GM18907 (cell line): ENCODE measurements at regions not wholly inside any gene's neighbourhood (a gene's known extent, or its start where the extent isn't known, plus 50 kb on each side); places are given as distances from the start of the nearest gene placed in this dataset.
"Not testable (repeated sequence)": the region's sequence is repeated elsewhere in the genome, so short reads cannot be mapped to it uniquely, and the experiment has no call there.

ENCODE experiments used
- ATAC-seq: cut with Tn5 transposase; IDR thresholded peaks from one replicate; pipeline ENCODE4 v1.9.1; 2021; ENCODE audit warnings: mild to moderate bottlenecking, moderate library complexity; ENCODE audit not compliant: unreplicated experiment

- ATAC-seq, result no peak
These were observed 899.2 kb upstream of the API5 start for GRCh38 chr11:42412590-42412989.

DNA sequence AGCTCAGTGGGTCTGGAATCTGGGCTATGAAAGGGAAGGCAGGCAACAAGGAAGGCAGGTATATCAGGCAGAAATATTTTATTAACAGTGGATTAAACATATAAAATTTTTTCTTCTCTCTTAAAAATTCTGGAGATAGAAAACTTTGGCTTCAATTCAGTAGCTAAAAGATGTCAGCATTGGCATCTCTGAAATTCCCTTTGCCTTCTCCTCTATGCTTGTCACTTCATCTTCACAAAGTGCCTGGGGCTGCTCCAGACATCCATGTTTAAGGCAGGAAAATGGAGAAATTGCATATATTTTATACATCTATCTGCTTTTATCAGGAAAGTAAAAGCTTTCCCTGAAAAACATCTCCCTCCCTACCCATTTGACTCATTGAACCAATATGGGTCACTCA, 894.1 kb upstream of the API5 start:
- ATAC-seq, result no peak

DNA sequence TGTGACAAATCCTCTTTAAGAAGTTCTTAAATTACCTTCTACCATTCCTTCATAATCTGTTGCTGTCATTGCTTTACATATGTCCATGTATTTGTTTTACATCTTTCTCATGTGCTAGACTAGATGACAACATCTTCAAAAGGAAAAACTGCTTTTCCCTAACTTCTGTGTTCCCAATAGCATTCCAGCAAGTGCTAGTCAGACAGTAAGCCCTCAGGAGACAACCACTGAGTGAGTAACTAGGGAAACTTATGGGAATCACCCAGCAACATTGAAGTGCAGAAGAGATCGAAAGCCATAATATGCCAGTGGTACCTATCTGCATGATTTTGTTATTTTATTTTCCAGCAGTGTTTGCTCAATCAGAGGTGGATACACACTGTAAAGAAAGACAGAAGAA, 889.7 kb upstream of the API5 start:
- ATAC-seq, result no peak

GRCh38 chr11:42434911-42435310, 876.9 kb upstream of the API5 start:
- ATAC-seq, result not testable (repeated sequence)

DNA sequence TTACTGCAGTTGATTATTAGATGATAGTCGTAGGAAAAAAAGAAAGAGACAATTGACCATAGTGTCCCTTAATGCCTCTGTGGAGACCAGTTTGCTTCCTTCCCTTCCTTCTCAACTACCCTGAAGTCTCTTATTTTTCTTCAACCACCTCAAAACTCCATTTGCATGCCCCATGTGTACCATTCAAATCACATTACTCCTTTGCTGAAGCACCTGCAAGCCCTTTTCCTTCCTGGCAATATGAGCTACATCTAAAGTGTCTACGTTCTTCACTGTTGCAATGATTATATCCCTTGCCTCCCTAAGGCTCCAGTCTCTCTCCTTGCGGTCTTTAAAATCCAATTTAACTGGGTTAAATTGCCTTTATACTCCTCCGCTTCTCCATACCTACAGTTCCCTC, 867.4 kb upstream of the API5 start:
- no peak for ATAC-seq

DNA sequence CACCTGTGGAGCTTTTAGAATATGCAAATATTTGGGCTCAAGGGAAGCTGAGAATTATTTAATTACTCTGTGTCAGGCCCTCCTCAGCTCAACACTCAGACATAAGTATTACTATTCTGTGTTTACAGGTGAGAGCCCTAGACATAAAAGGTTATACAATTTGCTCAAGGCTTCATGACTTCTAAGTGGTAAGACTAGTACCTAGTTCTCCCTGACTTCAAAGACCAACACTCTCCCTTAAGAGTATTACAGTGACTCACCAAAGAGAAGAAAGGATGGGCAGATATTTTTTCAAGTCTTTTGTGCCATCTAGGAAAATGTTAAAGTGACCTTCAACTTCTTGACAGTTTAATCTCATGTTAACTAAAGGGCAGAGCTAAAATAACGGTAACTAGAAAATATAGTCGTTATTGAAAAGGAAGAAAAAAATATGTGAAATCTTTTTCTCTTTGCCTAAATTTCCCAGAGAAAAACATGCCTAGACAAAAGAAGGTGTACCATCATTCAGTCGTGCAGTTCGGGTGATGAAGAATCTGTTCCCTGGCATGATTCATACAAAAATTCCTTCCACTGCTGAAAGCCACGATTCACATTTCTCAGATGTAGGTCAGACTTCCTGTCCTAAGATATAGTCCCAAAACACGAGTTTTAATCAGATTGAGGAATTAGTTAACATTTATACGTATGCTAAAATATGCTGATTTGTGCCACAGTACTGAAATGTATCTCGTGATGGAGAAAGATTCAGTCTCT, 849.1 kb upstream of the API5 start:
- no peak for ATAC-seq

DNA sequence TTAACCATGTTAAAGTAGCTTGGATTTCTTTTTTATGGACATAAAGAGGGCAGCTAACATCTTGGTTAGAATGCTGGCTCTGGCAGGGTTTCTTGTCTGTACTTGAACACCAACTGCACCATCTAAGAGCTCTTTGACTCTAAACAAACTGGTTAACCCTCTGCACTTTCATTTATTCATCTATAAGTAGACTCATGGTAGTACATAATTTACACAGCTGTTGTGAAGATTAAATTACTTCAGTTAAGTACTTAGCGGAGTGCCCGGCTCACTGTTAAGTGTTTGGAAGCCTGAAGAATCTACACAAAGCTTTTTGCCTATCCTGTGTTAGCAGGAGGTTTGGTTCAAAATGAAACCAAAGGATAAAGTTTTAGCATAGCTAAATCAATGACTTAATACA, 846.2 kb upstream of the API5 start:
- ATAC-seq, result no peak

DNA sequence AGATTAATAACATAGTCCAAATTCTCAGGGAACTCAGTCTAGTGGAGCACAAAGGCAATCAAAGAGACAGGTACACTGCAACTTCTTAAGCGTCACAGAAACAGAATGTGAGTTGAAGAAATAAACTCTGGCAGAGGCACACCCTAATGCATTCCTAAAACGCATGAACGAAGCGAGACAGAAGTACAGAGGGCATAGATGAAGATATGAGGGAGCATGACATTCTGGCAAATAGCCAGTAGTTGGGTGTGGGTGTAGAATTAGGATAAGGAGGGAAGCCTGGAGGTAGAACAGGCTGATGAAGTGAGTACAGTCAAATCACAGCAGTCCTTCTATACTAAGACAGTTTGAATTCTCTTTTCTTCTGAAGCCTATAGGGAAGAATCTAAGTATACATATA, 838.7 kb upstream of the API5 start:
- no peak for ATAC-seq

DNA sequence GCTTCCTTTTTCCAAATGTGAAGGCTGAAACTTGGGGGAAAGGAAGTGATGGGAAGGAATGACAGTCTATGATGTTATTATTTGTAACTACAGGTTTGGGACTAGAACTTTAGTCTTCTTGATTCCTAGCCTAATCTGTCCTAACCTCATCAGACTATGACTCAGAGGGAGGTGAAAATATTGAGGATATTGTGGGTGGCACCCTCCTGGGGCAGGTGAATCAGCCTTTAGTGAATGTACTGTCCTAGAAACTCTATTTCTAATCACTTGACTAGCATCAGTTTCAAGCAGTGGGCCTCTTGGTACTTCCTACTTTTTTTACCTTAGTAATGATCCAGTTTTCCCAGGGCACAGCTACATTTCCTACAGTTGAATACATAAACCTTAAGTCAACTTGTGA, 829.0 kb upstream of the API5 start:
- no peak for ATAC-seq

DNA sequence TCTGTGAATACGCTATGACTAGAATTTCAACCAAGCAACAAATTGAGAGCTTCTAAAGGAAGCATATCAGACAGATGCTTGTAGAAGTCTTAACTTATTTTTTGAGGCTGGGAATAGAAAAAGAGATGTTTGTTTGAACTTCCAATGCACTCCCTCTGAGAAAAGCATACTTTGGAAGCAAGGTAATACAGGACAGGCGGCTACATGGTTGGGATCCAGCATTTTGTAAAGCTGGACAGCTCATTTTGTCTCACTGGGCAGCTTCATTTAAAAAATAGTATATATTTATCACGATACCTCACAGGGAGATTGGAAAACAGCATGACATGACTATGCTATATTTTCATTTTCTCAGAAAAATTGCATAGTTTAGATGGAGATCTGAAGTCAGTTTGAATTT, 821.3 kb upstream of the API5 start:
- no peak for ATAC-seq

GRCh38 chr11:42494459-42494858, 817.3 kb upstream of the API5 start:
- ATAC-seq, result no peak

- ATAC-seq, result no peak
These were observed 812.8 kb upstream of the API5 start for GRCh38 chr11:42498971-42499370.

DNA sequence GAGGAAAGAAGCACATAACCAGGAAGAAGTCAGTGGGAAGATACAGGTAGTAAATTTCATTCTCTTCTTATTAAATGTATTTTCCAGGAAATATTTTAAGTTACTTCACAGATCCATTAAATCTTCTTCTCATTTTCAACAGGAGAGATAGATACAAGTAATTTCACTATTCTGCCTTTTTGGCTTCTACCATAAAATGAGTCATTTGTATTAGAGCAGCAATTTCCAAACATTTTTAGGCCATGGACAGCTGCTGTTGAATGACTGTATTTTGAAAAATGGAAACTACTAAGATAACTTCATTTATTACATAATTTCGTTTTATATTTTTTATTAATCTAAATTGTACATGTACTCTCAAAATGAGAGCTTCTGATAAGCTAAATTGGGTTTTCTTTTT, 809.6 kb upstream of the API5 start:
- no peak for ATAC-seq

- ATAC-seq, result no peak
These were observed 789.8 kb upstream of the API5 start for GRCh38 chr11:42521994-42522393.

- ATAC-seq, result peak; percentile 97
These were observed 787.1 kb upstream of the API5 start for GRCh38 chr11:42524534-42525227.

DNA sequence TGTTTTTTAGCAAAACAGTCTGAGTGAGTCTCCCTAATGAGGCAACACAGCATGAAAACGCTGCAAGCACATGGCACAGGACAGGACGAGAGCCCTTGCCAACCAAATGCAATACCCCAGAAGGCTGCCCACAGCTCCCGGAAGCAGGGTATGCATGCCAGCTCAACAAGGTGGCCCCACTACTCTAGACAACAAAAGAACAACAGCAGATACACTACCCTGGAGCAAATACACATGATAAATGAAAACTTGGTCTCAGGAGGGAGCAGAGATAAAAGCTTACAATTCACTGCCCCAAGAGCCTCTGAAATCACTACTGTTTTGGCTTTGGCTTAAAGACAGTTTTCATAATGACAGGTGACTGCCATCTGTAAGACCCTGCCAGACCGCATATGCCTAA, 785.4 kb upstream of the API5 start:
- no peak for ATAC-seq

DNA sequence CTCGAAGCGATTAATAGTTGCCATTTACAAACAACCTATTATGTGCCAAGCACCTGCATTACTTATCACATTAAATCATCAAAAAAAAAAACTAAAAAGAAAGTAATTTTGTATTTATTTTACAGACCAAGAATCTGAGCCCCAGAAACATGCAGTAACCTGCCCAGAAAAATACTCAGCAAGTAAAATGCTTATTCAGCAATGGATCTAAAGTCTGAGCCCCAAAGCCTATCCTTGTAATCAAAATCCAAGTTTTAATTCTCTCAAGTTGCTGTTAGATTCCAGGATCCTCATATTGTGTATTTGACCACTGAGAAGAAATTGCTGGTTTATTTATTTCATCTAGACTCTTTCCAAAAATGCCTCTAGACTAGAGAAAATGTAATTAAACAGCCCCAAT, 783.3 kb upstream of the API5 start:
- no peak for ATAC-seq

DNA sequence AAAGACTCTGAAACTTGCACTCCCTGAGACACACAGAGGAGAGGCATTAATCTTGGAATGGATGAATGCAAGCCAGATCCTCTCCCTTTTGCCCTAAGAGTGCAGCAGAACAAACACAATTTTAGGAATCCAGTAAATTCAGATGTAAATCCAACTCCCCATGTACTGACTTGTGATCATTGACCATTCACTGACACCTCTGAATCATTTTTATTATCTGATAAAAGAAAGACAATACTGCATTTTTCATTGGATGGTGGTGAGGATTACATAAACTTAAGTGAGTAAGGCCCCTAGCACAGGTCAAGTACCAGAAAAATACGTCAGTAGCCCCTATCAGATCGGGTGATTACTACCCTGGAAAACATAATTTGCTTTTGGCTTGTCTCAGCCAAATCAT, 782.9 kb upstream of the API5 start:
- no peak for ATAC-seq

- no peak for ATAC-seq
These were observed 775.0 kb upstream of the API5 start for GRCh38 chr11:42536611-42537360.

DNA sequence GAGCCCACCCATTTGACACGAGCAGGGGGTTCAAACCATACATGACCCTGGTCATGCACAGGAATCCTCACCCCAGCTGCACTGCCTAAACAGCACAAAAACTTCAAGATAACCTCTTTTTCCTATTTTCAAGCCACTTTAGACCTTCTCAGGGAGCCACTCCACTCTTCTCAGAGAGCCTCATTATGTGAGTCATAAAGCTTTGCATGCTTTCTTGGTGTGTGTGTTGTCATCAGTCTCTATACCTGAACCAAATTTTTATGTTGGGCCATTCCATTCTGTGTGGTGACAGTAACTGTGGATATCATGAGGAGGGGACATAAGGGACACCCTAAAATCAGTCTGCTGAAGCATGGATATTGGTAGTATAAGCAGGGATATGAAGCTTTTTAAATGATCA, 769.5 kb upstream of the API5 start:
- no peak for ATAC-seq

- ATAC-seq, result no peak
These were observed 767.9 kb upstream of the API5 start for GRCh38 chr11:42543844-42544419.

GRCh38 chr11:42544726-42545125, 767.1 kb upstream of the API5 start:
- ATAC-seq, result no peak
